HG03439 (cell line): ENCODE measurements at regions not wholly inside any gene's neighbourhood (a gene's known extent, or its start where the extent isn't known, plus 50 kb on each side); places are given as distances from the start of the nearest gene placed in this dataset.

Experiments used
- ATAC-seq: cut with Tn5 transposase; IDR thresholded peaks from one replicate; pipeline ENCODE4 v1.9.1; 2021; ENCODE audit warnings: mild to moderate bottlenecking, moderate library complexity; ENCODE audit not compliant: unreplicated experiment

GRCh38 chr1:55673416-55673815, 458.3 kb upstream of the USP24 start:
- no peak for ATAC-seq

GRCh38 chr1:55670331-55671082, 455.3 kb upstream of the USP24 start:
- no peak for ATAC-seq

GRCh38 chr1:55669293-55669692, 454.1 kb upstream of the USP24 start:
- ATAC-seq, result no peak

- ATAC-seq, result no peak
Measured at GRCh38 chr1:55662875-55663274, 447.7 kb upstream of the USP24 start.

GRCh38 chr1:55658917-55659316, 443.8 kb upstream of the USP24 start:
- no peak for ATAC-seq

GRCh38 chr1:55654750-55655149, 439.6 kb upstream of the USP24 start:
- ATAC-seq, result no peak

GRCh38 chr1:55654171-55654570, 439.0 kb upstream of the USP24 start:
- no peak for ATAC-seq

- no peak for ATAC-seq
Measured at GRCh38 chr1:55650444-55650843, 435.3 kb upstream of the USP24 start.

GRCh38 chr1:55646181-55646580, 431.0 kb upstream of the USP24 start:
- no peak for ATAC-seq

- ATAC-seq, result no peak
Measured at GRCh38 chr1:55645270-55645669, 430.1 kb upstream of the USP24 start.

GRCh38 chr1:55641947-55642346, 426.8 kb upstream of the USP24 start:
- ATAC-seq, result no peak

GRCh38 chr1:55640708-55641473, 425.7 kb upstream of the USP24 start:
- ATAC-seq, result no peak

- no peak for ATAC-seq
Measured at GRCh38 chr1:55639526-55639925, 424.4 kb upstream of the USP24 start.

- no peak for ATAC-seq
Measured at GRCh38 chr1:55639051-55639450, 423.9 kb upstream of the USP24 start.

GRCh38 chr1:55636696-55637095, 421.5 kb upstream of the USP24 start:
- no peak for ATAC-seq

- ATAC-seq, result no peak
Measured at GRCh38 chr1:55635856-55636255, 420.7 kb upstream of the USP24 start.

GRCh38 chr1:55634516-55634915, 419.4 kb upstream of the USP24 start:
- no peak for ATAC-seq

GRCh38 chr1:55632906-55633305, 417.7 kb upstream of the USP24 start:
- no peak for ATAC-seq

- ATAC-seq, result no peak
Measured at GRCh38 chr1:55632058-55632457, 416.9 kb upstream of the USP24 start.

- no peak for ATAC-seq
Measured at GRCh38 chr1:55631509-55631908, 416.3 kb upstream of the USP24 start.

GRCh38 chr1:55626326-55626725, 411.2 kb upstream of the USP24 start:
- ATAC-seq, result no peak

- ATAC-seq, result no peak
Measured at GRCh38 chr1:55624766-55625165, 409.6 kb upstream of the USP24 start.
